Stimulated activated naive CD8-positive, alpha-beta T cell treated with anti-CD3 and anti-CD28 coated beads, Interleukin-15, Interleukin-2, amounts not matched to agents 100 ng/mL and 50 ng/mL, for 24 hours (primary cell): ENCODE measurements at regions not wholly inside any gene's neighbourhood (a gene's known extent, or its start where the extent isn't known, plus 50 kb on each side); places are given as distances from the start of the nearest gene placed in this dataset.

Experiments used
- H3K27ac Mint-ChIP-seq: one replicate; pipeline ENCODE4 v1.8.0; 2021; ENCODE audit warnings: mild to moderate bottlenecking, mixed read lengths
- H3K27me3 Mint-ChIP-seq: one replicate; pipeline ENCODE4 v1.8.0; 2021; ENCODE audit warnings: mixed read lengths
- H3K36me3 Mint-ChIP-seq: one replicate; pipeline ENCODE4 v1.8.0; 2021; ENCODE audit warnings: low read depth, mixed read lengths
- H3K4me1 Mint-ChIP-seq: one replicate; pipeline ENCODE4 v1.8.0; 2021; ENCODE audit warnings: low read depth, mixed read lengths
- H3K4me3 Mint-ChIP-seq: one replicate; pipeline ENCODE4 v1.8.0; 2021; ENCODE audit warnings: mild to moderate bottlenecking, mixed read lengths
- H3K9me3 Mint-ChIP-seq: one replicate; pipeline ENCODE4 v1.8.0; 2021; ENCODE audit warnings: mixed read lengths

- Mint-ChIP-seq H3K4me1 (no peaks in the 10 kb centered on the region), H3K36me3 (no peaks in the 10 kb centered on the region), H3K9me3 (peaks cover 24% of the 10 kb centered on the region), H3K4me3 (no peak overlapping the region), H3K27ac (no peak overlapping the region), H3K27me3 (no peaks in the 10 kb centered on the region)
These were observed 418.6 kb upstream of the RIOK2 start for GRCh38 chr5:97601651-97602050.

DNA sequence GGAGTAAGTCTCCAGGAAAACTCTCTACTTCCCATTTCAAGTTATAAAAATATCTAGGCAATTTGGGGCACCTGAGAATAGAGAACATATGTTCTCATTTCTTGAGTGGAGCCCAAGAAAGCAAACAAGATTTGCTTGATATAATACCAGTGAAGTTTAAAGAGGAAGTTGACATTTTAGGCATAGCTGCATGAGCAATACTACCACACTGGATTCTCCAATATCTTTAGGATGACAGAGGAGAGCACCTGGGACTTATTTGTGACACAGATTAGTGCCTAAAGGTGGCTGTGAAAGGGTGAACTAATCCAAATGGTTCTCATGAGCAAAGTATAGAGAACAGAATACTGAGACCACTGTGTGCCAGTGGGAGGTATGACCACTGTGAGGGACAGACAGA is 423.5 kb upstream of the RIOK2 start:
- Mint-ChIP-seq H3K27ac (no peak overlapping the region), H3K4me3 (no peak overlapping the region), H3K36me3 (no peaks in the 10 kb centered on the region), H3K9me3 (peaks cover 8% of the 10 kb centered on the region), H3K4me1 (no peaks in the 10 kb centered on the region), H3K27me3 (no peaks in the 10 kb centered on the region)

DNA sequence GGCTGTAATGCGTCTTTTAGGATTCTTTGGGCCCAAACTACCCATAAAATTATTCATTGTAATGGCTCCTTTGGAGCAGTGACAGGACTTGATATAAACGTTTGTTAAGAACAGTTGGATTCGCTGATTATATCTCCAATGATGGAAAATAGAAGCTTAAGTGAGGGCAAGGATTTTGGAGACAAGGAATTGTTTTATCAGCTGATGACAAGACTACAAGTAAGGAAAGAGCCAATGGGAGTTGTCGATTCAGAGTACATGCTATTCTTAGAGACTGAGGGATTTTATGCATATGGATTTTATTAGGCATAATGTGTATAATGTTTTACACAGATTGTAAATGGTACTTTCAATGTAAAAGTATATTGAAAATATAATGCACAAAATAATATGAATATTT is 425.5 kb upstream of the RIOK2 start:
- Mint-ChIP-seq H3K27ac (no peak overlapping the region), H3K4me3 (no peak overlapping the region), H3K9me3 (peaks cover 5% of the 10 kb centered on the region)

DNA sequence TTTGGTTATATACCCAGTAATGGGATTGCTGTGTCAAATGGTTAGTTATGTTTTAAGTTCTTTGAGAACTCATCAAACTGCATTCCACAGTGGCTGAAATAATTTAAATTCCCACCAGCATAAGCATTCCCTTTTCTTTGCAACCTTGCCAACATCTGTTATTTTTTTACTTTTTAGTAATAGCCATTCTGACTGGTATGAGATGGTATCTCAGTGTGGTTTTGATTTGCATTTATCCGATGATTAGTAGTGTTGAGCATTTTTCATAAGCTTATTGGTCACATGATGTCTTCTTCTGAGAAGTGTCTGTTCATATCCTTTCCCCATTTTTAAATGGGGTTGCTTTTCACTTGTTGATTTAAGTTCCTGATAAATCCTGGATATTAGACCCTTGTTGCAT is 435.7 kb upstream of the RIOK2 start:
- Mint-ChIP-seq H3K4me1 (no peaks in the 10 kb centered on the region), H3K9me3 (no peaks in the 10 kb centered on the region), H3K27me3 (no peaks in the 10 kb centered on the region), H3K36me3 (no peaks in the 10 kb centered on the region), H3K27ac (no peak overlapping the region), H3K4me3 (no peak overlapping the region)

More for the DNA sequence above, 425.5 kb upstream of the RIOK2 start:
- Mint-ChIP-seq H3K36me3 (no peaks in the 10 kb centered on the region), H3K4me1 (no peaks in the 10 kb centered on the region), H3K27me3 (no peaks in the 10 kb centered on the region)

GRCh38 chr5:97623441-97623840 is 440.4 kb upstream of the RIOK2 start:
- Mint-ChIP-seq H3K9me3 (no peaks in the 10 kb centered on the region), H3K4me1 (no peaks in the 10 kb centered on the region), H3K27me3 (no peaks in the 10 kb centered on the region), H3K27ac (no peak overlapping the region), H3K36me3 (no peaks in the 10 kb centered on the region), H3K4me3 (no peak overlapping the region)

DNA sequence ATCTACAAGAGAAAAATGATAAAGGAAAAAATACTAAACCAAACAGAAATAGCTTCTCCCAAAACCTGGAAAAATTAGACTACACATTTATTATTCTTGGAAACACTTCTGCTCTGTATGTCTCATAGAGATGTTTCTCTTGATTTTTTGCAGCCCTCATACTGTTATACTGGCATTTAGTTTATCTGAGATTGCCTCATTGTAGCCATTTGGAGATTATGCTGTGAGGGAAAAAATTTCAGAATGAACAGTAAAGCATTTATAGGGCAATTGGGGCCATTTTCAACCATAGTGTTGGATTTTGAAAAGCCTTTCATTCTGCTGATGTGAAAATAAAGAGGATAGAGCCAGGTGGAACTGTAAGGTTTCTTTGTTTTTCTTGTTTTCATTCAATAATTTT is 441.8 kb upstream of the RIOK2 start:
- H3K27ac Mint-ChIP-seq = no peak overlapping the region
- H3K36me3 Mint-ChIP-seq = no peaks in the 10 kb centered on the region
- H3K27me3 Mint-ChIP-seq = no peaks in the 10 kb centered on the region

DNA sequence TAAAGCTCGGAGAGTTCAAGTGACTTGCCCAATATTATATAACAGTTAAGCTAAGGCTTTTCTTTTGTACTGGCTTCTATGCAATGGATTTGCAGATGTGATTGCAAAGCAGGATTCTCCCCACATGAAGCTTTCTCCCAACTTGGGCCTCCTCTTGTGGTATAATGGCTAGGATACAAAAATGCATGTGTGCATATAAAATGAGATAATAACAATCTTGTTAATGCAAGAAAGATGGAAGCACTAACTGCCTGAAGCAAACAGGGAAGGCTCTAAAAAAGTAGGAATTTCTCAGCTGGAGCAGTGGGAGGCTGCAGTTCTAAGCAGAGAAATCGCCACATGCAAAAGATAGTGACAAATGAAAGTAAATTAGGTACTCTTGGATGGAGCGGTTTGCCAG is 444.2 kb upstream of the RIOK2 start:
- Mint-ChIP-seq H3K4me3 (no peak overlapping the region), H3K36me3 (no peaks in the 10 kb centered on the region), H3K9me3 (peaks cover 6% of the 10 kb centered on the region), H3K27me3 (no peaks in the 10 kb centered on the region), H3K27ac (no peak overlapping the region), H3K4me1 (no peaks in the 10 kb centered on the region)

More for the DNA sequence above, 441.8 kb upstream of the RIOK2 start:
- Mint-ChIP-seq H3K4me1 (no peaks in the 10 kb centered on the region), H3K9me3 (no peaks in the 10 kb centered on the region), H3K4me3 (no peak overlapping the region)

GRCh38 chr5:97628031-97628430 is 445.0 kb upstream of the RIOK2 start:
- no peaks in the 10 kb centered on the region for H3K27me3 Mint-ChIP-seq
- H3K9me3 Mint-ChIP-seq = peaks cover 6% of the 10 kb centered on the region
- no peak overlapping the region for H3K27ac Mint-ChIP-seq
- H3K36me3 Mint-ChIP-seq = no peaks in the 10 kb centered on the region
- no peaks in the 10 kb centered on the region for H3K4me1 Mint-ChIP-seq
- H3K4me3 Mint-ChIP-seq = no peak overlapping the region

- H3K36me3 Mint-ChIP-seq = no peaks in the 10 kb centered on the region
- H3K4me3 Mint-ChIP-seq = no peak overlapping the region
- H3K9me3 Mint-ChIP-seq = peaks cover 6% of the 10 kb centered on the region
- no peak overlapping the region for H3K27ac Mint-ChIP-seq
- no peaks in the 10 kb centered on the region for H3K27me3 Mint-ChIP-seq
- no peaks in the 10 kb centered on the region for H3K4me1 Mint-ChIP-seq
These were observed 445.8 kb upstream of the RIOK2 start for GRCh38 chr5:97628807-97629206.

DNA sequence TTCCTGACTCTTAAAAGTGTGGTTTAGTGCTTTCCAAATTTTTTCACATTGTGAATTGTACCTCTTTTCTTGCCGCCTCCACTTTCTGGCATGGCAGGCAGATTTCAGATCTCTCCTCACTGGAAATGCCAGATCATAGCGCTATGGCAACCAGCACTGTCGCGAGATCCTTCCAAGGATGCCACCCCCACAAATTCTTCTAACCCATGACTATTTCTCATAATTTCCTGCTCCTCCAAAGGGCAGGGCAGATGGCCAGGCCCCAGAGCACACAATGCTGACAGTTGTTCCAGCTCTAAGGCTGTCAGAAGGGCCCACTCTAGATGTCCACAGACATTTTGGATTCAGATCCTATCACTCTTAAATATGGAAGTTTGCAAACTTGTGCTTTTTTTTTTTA is 446.2 kb upstream of the RIOK2 start:
- Mint-ChIP-seq H3K9me3 (peaks cover 6% of the 10 kb centered on the region), H3K27ac (no peak overlapping the region), H3K4me3 (no peak overlapping the region), H3K4me1 (no peaks in the 10 kb centered on the region), H3K27me3 (no peaks in the 10 kb centered on the region), H3K36me3 (no peaks in the 10 kb centered on the region)

DNA sequence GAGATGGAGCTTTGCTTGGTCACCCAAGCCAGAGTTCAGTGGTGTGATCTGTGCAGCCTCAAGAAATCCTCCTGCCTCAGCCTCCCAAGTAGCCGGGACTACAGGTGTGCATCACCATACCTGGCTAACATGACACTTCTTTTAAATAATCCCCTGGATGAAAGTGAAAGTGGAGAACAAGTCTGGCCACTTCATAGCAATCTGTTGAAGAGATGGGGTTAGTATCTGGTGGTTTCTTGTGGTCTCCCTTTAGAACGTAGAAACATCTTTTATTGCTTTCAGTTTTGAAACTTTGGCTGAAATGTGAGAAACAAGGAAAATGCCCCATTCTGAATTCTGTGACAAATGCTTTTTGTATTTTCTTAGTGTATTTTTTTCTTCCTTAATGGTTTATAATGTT is 452.5 kb upstream of the RIOK2 start:
- Mint-ChIP-seq H3K27ac (no peak overlapping the region), H3K27me3 (no peaks in the 10 kb centered on the region)

GRCh38 chr5:97636766-97637165 is 453.7 kb upstream of the RIOK2 start:
- no peak overlapping the region for H3K4me3 Mint-ChIP-seq
- H3K36me3 Mint-ChIP-seq = no peaks in the 10 kb centered on the region
- H3K27me3 Mint-ChIP-seq = no peaks in the 10 kb centered on the region
- H3K9me3 Mint-ChIP-seq = peaks cover 4% of the 10 kb centered on the region
- no peaks in the 10 kb centered on the region for H3K4me1 Mint-ChIP-seq
- no peak overlapping the region for H3K27ac Mint-ChIP-seq

More for the DNA sequence above, 452.5 kb upstream of the RIOK2 start:
- Mint-ChIP-seq H3K9me3 (peaks cover 6% of the 10 kb centered on the region), H3K4me1 (no peaks in the 10 kb centered on the region), H3K4me3 (no peak overlapping the region), H3K36me3 (no peaks in the 10 kb centered on the region)

DNA sequence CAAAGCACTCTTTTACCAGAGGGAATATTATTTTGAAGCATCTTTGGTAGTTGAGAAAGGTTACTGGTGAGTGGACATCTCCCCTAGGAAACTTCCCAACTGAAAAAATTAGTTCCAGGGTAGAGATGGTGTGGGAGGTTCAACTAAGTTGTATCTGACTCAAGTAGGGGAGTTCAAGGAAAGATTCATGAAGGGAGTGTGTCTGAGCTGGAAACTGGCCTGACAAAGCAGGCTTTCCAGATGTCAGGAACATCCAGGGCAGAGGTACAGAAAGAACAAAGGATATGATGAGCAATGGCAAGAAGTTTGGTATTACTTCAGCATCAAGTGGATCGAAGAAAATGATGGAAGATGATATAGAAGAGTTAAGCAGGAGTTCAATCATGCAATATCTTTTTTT is 458.0 kb upstream of the RIOK2 start:
- Mint-ChIP-seq H3K4me1 (no peaks in the 10 kb centered on the region), H3K27me3 (no peaks in the 10 kb centered on the region), H3K4me3 (no peak overlapping the region), H3K27ac (no peak overlapping the region), H3K9me3 (peaks cover 4% of the 10 kb centered on the region), H3K36me3 (no peaks in the 10 kb centered on the region)

DNA sequence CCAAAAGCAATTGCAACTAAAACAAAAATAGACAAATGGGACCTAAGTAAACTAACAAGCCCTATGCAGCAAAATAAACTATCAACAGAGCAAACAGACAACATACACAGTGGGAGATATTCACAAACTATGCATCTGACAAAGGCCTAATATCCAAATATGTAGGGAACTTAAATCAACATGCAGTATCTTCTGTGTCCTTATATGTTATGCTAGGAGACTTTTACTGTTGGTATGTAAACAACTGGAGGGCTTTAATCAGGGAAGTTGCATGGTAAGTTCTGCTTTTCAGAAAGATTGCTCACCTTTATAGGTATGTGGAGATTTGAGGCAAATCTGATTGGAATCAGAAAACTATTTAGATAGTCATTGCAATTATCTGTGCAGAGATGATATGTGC is 461.2 kb upstream of the RIOK2 start:
- H3K4me1 Mint-ChIP-seq = no peaks in the 10 kb centered on the region
- no peak overlapping the region for H3K27ac Mint-ChIP-seq
- no peak overlapping the region for H3K4me3 Mint-ChIP-seq
- H3K36me3 Mint-ChIP-seq = no peaks in the 10 kb centered on the region
- peaks cover 8% of the 10 kb centered on the region for H3K9me3 Mint-ChIP-seq
- no peaks in the 10 kb centered on the region for H3K27me3 Mint-ChIP-seq

GRCh38 chr5:97644896-97645295 is 461.8 kb upstream of the RIOK2 start:
- Mint-ChIP-seq H3K36me3 (no peaks in the 10 kb centered on the region), H3K9me3 (peaks cover 15% of the 10 kb centered on the region), H3K27me3 (no peaks in the 10 kb centered on the region), H3K4me3 (no peak overlapping the region), H3K4me1 (no peaks in the 10 kb centered on the region), H3K27ac (no peak overlapping the region)

DNA sequence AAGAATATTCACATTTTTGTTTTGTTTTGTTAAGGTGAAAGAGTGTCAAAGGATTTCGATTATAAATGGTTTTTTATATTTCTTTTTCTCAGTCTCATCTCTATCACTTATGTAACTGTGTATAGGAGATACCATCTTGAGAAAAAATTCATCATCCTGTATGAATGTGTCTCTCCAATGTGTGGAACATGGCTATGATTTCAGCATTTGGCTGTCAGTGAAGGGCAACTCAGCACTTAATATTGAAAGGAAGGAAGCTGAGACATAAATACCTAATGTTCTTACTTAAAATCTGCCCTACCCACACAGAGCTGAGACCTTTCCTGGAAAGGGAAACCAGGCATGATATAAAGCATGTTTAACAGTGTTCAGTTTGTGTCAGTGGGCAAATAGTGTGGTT is 474.2 kb upstream of the RIOK2 start:
- Mint-ChIP-seq H3K36me3 (no peaks in the 10 kb centered on the region), H3K4me3 (no peak overlapping the region), H3K9me3 (peaks cover 3% of the 10 kb centered on the region), H3K4me1 (no peaks in the 10 kb centered on the region), H3K27me3 (no peaks in the 10 kb centered on the region), H3K27ac (no peak overlapping the region)
